Ishikawa (cell line): ENCODE measurements at regions not wholly inside any gene's neighbourhood (a gene's known extent, or its start where the extent isn't known, plus 50 kb on each side); places are given as distances from the start of the nearest gene placed in this dataset.

Experiments
- MAX ChIP-seq: IDR thresholded peaks from 2 replicates; pipeline ENCODE4 v1.6.1; 2012
- RAD21 ChIP-seq: IDR thresholded peaks from 2 replicates; pipeline ENCODE4 v1.6.1; 2012; ENCODE audit warnings: low read depth
- TAF1 ChIP-seq: IDR thresholded peaks from 2 replicates; pipeline ENCODE4 v1.6.1; 2012; ENCODE audit warnings: low read depth, mild to moderate bottlenecking
- USF1 ChIP-seq: IDR thresholded peaks from 2 replicates; pipeline ENCODE4 v1.6.1; 2012
- ZBTB7A ChIP-seq: IDR thresholded peaks from 2 replicates; pipeline ENCODE4 v1.6.1; 2012; ENCODE audit warnings: low read depth

GRCh38 chr15:94815110-94815731 is 583.9 kb downstream of the MCTP2 start:
- TF ChIP-seq TAF1, result no peak
- TF ChIP-seq ZBTB7A, result no peak
- no peak for TF ChIP-seq RAD21
- no peak for TF ChIP-seq USF1
- TF ChIP-seq MAX, result no peak
